PC-3 (cell line): ENCODE measurements at regions not wholly inside any gene's neighbourhood (a gene's known extent, or its start where the extent isn't known, plus 50 kb on each side); places are given as distances from the start of the nearest gene placed in this dataset.

ENCODE experiments used
- EZH2 ChIP-seq: fragments of 300-600 bp; sonication (generic); IDR thresholded peaks from one replicate; pipeline ENCODE4 v1.6.1; 2017; ENCODE audit warnings: antibody characterized with exemption, mild to moderate bottlenecking, low read length; ENCODE audit not compliant: unreplicated experiment
- EZH2phosphoT487 ChIP-seq: fragments of 300-600 bp; sonication (generic); IDR thresholded peaks from 2 replicates; pipeline ENCODE4 v1.6.1; 2018; ENCODE audit warnings: mild to moderate bottlenecking, antibody characterized with exemption, low read length, borderline replicate concordance
- TF ChIP-seq, protein P1 (sequence below): fragments of 300-600 bp; sonication (generic); conservative IDR thresholded peaks from 2 replicates; pipeline ENCODE4 v1.5.1; 2017; ENCODE audit warnings: antibody characterized with exemption, low read depth, mild to moderate bottlenecking, low read length

DNA sequence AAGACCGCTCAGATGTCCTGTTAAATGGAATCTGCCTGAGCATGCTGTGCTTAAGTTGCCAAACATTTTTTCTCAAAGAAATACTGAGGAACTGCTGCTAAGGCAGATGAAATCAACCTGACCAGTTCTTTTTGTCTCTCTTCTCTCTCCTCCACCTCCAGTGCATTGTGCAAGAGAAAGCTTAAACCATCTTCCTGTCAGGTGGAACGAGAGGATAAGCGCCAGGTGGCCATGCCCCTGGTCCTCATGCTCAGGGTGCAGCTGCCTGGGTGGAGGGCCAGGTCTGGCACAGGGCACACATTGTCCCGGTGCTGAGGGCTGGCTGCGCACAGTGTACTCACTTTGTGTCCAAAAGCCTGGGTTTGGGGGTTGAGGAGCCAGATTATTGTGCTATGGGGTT is 176.2 kb upstream of the TP63 start:
- TF ChIP-seq, protein P1, sequence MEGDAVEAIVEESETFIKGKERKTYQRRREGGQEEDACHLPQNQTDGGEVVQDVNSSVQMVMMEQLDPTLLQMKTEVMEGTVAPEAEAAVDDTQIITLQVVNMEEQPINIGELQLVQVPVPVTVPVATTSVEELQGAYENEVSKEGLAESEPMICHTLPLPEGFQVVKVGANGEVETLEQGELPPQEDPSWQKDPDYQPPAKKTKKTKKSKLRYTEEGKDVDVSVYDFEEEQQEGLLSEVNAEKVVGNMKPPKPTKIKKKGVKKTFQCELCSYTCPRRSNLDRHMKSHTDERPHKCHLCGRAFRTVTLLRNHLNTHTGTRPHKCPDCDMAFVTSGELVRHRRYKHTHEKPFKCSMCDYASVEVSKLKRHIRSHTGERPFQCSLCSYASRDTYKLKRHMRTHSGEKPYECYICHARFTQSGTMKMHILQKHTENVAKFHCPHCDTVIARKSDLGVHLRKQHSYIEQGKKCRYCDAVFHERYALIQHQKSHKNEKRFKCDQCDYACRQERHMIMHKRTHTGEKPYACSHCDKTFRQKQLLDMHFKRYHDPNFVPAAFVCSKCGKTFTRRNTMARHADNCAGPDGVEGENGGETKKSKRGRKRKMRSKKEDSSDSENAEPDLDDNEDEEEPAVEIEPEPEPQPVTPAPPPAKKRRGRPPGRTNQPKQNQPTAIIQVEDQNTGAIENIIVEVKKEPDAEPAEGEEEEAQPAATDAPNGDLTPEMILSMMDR, result no peak
- TF ChIP-seq EZH2 (no peak), EZH2phosphoT487 (no peak)
